ENCODE measurements at regions not wholly inside any gene's neighbourhood (a gene's known extent, or its start where the extent isn't known, plus 50 kb on each side); places are given as distances from the start of the nearest gene placed in this dataset.

DNA sequence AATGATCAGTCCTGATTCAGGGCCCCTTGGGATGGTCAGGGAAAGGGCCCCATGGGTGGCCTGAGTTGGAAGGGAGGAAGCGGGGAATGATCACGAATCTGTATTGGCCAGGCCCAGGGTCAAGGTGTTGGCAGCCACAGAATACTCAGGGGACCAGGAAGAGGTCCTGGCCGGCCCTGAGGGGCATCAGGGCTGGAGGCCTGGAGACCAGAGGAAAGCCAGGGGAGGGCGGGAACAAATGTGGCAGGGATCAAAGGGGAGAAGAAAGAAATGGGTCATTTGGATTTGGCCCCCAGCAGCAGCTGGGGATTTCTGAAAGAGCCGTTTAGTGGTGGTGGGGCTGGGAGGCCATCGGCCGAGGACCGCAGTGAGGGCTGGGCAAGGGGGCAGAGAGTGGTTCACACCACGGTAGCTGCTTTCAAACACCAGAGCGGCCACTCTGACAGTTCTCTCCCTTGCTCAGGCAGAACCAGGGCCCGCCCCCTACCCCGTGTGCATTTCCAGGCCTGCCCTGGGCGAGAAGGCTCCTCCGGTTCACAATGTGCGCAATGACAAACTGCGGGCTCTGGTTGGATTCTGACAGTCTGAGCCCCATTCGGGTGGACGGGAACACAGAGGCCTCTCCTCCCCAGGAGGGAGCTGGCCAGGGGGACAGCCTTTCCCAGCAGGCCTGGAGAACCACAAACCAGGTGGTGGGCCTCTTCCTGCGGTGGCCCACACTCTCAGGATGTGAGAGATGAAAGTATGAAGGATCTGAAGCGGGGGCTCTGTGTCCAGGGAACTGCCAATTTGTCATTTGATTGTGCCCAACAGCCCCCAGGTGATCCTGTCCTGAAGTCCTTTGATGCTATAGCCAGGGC lies 220.3 kb upstream of the IER5L start:
- Histone ChIP-seq H3K4me3 (no peak overlapping the region), H3K27me3 (no peaks in the 10 kb centered on the region), H3K27ac (no peak overlapping the region), H3K9me3 (no peaks in the 10 kb centered on the region), H3K4me1 (peaks cover 4 to 16% (median 14%) of the 10 kb centered on the region in 4 donors), H3K36me3 (no peaks in the 10 kb centered on the region)
- DNase-seq (no peak), ATAC-seq (ENCODE audit: low FRiP score in 2 of 2) (no peak)
- TF ChIP-seq POLR2AphosphoS5 (IDR thresholded peaks at IDR 0.05), result no peak
- TF ChIP-seq, protein P1, sequence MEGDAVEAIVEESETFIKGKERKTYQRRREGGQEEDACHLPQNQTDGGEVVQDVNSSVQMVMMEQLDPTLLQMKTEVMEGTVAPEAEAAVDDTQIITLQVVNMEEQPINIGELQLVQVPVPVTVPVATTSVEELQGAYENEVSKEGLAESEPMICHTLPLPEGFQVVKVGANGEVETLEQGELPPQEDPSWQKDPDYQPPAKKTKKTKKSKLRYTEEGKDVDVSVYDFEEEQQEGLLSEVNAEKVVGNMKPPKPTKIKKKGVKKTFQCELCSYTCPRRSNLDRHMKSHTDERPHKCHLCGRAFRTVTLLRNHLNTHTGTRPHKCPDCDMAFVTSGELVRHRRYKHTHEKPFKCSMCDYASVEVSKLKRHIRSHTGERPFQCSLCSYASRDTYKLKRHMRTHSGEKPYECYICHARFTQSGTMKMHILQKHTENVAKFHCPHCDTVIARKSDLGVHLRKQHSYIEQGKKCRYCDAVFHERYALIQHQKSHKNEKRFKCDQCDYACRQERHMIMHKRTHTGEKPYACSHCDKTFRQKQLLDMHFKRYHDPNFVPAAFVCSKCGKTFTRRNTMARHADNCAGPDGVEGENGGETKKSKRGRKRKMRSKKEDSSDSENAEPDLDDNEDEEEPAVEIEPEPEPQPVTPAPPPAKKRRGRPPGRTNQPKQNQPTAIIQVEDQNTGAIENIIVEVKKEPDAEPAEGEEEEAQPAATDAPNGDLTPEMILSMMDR (IDR thresholded peaks at IDR 0.05), result no peak
- no peak for TF ChIP-seq EP300 (IDR thresholded peaks at IDR 0.05)
- no peak for TF ChIP-seq POLR2A (IDR thresholded peaks at IDR 0.05)
- WGBS, 2 donors, result 89 to 92% methylated on average over 11 to 20 of the region's 20 CpGs

DNA sequence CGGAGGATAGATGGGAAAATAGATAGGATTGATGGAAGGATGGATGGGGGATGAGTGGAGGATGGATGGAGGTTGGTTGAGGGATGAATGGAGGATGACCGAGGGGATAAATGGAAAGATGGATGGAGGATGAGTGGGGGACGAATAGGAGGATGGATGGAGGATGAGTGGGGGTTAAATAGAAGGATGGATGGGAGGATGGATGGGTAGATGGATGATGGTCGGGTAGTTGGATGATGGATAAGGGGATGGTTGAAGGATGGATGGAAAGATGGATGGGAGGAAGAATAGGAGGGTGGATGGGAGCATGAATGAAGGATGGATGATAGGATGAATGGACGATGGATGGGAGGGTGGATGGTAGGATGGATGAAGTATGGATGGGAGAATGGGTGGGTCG lies 219.3 kb upstream of the IER5L start:
- ATAC-seq (ENCODE audit: low FRiP score in 2 of 2), result no peak
- WGBS, 2 donors, result 91 to 92% methylated on average over 6 of the region's 6 CpGs
- Histone ChIP-seq H3K27me3 (no peaks in the 10 kb centered on the region), H3K27ac (no peak overlapping the region), H3K4me1 (peaks cover 3 to 14% (median 11%) of the 10 kb centered on the region in 4 donors), H3K36me3 (no peaks in the 10 kb centered on the region), H3K4me3 (no peak overlapping the region), H3K9me3 (no peaks in the 10 kb centered on the region)
- no peak for DNase-seq
- TF ChIP-seq, protein P1 (IDR thresholded peaks at IDR 0.05), result no peak
- TF ChIP-seq POLR2A (IDR thresholded peaks at IDR 0.05) (no peak), EP300 (IDR thresholded peaks at IDR 0.05) (no peak), POLR2AphosphoS5 (IDR thresholded peaks at IDR 0.05) (no peak)

DNA sequence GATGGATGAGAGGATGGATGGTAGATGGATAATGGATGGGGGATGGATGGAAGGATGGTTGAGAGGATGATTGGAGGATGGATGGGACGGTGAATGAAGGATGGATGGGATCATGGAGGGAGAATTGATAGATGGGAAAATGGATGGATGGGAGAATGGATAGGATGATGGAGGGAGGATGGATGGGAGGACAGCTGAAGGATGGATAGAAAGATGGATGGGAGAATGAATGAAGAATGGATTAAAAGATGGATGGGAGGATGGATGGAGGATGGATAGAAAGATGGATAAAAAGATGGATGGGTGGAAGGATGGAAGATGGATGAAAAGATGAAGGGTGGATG lies 218.3 kb upstream of the IER5L start:
- WGBS, 2 donors, result 72 to 83% methylated on average over 1 of the region's 1 CpG
- H3K27me3 ChIP-seq, result no peaks in the 10 kb centered on the region
- no peak for DNase-seq

DNA sequence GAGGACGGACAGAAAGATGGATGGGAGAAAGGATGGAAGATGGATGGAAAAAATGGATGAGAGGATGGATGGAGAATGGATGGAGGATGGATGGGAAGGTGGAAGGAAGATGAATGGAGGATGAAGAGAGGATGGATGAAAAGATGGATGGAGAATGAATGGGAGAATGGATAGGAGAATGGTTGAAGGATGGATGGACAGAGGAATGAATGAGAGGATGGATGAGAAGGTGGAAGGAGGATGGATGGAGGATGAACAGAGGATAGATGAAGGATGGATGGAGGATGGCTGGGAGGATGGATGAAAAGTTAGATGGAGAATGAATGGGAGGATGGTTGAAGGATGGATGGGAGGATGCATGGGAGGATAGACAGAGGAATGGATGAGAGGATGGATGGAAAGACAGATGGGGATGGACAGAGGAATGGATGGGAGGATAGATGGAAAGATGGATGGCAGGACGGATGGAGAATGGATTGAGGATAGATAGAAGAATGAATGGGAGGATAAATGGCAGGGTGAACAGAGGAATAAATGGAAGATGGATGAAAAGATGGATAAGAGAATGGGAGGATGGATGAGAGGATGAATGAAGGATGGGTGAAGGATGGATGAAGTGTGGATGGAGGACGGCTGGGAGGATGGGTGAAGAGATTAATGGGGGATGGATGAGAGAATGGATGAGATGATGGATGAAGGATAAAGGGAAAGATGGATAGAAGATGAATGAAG lies 217.7 kb upstream of the IER5L start:
- 54 to 59% methylated on average over 3 of the region's 3 CpGs for WGBS, 2 donors
- DNase-seq, result no peak

More for the DNA sequence above, 218.3 kb upstream of the IER5L start:
- Histone ChIP-seq H3K9me3 (no peaks in the 10 kb centered on the region), H3K4me3 (no peak overlapping the region), H3K4me1 (peaks cover 0 to 8% (median 7%) of the 10 kb centered on the region in 4 donors), H3K27ac (no peak overlapping the region), H3K36me3 (no peaks in the 10 kb centered on the region)
- ATAC-seq (ENCODE audit: low FRiP score in 2 of 2), result no peak
- TF ChIP-seq POLR2A (IDR thresholded peaks at IDR 0.05) (no peak), EP300 (IDR thresholded peaks at IDR 0.05) (no peak), POLR2AphosphoS5 (IDR thresholded peaks at IDR 0.05) (no peak)
- TF ChIP-seq, protein P1 (IDR thresholded peaks at IDR 0.05), result no peak

DNA sequence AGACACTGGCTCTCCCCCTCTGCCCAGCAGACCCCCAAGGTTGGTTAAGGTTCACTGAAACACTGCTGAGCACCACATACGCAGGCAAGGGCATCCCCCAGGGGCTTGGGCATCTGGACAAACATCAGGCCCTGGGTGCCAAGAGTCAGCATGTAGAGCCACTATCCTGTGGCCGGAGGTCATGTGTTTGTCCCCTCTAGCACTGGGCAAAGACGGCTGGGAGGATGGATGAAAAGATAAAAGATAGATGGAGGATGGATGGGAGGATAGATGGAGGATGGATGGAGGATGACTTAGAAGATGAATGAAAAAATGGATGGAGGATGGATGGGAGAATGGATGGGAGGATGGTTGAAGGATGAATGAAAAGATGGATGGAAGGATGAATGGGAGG lies 216.8 kb upstream of the IER5L start:
- H3K36me3 ChIP-seq, result no peaks in the 10 kb centered on the region
- DNase-seq (no peak), ATAC-seq (ENCODE audit: low FRiP score in 2 of 2) (no peak)
- peaks cover 0 to 8% (median 7%) of the 10 kb centered on the region in 4 donors for H3K4me1 ChIP-seq
- WGBS, 2 donors, result 84 to 88% methylated on average over 3 of the region's 3 CpGs
- no peak overlapping the region for H3K27ac ChIP-seq
- H3K9me3 ChIP-seq, result no peaks in the 10 kb centered on the region
- no peak for TF ChIP-seq EP300 (IDR thresholded peaks at IDR 0.05)
- TF ChIP-seq POLR2A (IDR thresholded peaks at IDR 0.05), result no peak
- TF ChIP-seq, protein P1 (IDR thresholded peaks at IDR 0.05), result no peak
- no peak for TF ChIP-seq POLR2AphosphoS5 (IDR thresholded peaks at IDR 0.05)
- H3K4me3 ChIP-seq, result no peak overlapping the region
- H3K27me3 ChIP-seq, result no peaks in the 10 kb centered on the region

More for the DNA sequence above, 217.7 kb upstream of the IER5L start:
- H3K4me1 ChIP-seq, result peaks cover 0 to 8% (median 7%) of the 10 kb centered on the region in 4 donors
- H3K4me3 ChIP-seq, result no peak overlapping the region
- no peak for ATAC-seq (ENCODE audit: low FRiP score in 2 of 2)
- no peaks in the 10 kb centered on the region for H3K27me3 ChIP-seq
- H3K27ac ChIP-seq, result no peak overlapping the region
- no peak for TF ChIP-seq POLR2AphosphoS5 (IDR thresholded peaks at IDR 0.05)
- H3K9me3 ChIP-seq, result no peaks in the 10 kb centered on the region
- H3K36me3 ChIP-seq, result no peaks in the 10 kb centered on the region
